ENCODE measurements at regions not wholly inside any gene's neighbourhood (a gene's known extent, or its start where the extent isn't known, plus 50 kb on each side); places are given as distances from the start of the nearest gene placed in this dataset.

DNA sequence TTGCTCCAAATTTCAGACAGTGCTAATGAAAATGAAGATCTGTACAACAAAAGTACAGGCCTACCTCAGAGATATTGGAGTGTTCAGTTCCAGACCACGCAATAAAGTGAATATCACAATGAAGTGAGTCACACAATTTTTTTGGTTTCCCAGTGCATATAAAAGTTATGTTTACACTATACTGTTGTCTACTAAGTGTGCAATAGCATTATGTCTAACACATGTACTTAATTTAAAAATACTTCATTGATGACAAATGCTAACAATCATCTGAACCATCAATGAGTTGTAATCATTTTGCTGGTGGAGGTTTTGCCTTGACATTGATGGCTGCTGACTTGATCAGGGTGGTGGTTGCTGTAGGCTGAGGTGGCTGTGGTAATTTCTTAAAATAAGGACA lies 60.6 kb upstream of the E2F8 start:
- TF ChIP-seq, protein P1, sequence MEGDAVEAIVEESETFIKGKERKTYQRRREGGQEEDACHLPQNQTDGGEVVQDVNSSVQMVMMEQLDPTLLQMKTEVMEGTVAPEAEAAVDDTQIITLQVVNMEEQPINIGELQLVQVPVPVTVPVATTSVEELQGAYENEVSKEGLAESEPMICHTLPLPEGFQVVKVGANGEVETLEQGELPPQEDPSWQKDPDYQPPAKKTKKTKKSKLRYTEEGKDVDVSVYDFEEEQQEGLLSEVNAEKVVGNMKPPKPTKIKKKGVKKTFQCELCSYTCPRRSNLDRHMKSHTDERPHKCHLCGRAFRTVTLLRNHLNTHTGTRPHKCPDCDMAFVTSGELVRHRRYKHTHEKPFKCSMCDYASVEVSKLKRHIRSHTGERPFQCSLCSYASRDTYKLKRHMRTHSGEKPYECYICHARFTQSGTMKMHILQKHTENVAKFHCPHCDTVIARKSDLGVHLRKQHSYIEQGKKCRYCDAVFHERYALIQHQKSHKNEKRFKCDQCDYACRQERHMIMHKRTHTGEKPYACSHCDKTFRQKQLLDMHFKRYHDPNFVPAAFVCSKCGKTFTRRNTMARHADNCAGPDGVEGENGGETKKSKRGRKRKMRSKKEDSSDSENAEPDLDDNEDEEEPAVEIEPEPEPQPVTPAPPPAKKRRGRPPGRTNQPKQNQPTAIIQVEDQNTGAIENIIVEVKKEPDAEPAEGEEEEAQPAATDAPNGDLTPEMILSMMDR (IDR thresholded peaks at IDR 0.05; ENCODE audit: insufficient read depth, low read depth, low read length): no peak
- TF ChIP-seq EZH2 (IDR thresholded peaks at IDR 0.05; ENCODE audit: insufficient read depth, low read length): no peak
